Fibroblast of lung (primary cell): ENCODE measurements at regions not wholly inside any gene's neighbourhood (a gene's known extent, or its start where the extent isn't known, plus 50 kb on each side); places are given as distances from the start of the nearest gene placed in this dataset.

Source experiments
- CTCF ChIP-seq, 2 donors: IDR thresholded peaks in 1 of 2; conservative IDR thresholded peaks in 1 of 2; 1 replicate in 1 of 2; 2 replicates in 1 of 2; pipeline ENCODE4 v1.5.1; 2011 to 2012; ENCODE audit warnings: low read length in 2 of 2, control low read depth in 1 of 2, inconsistent platforms in 1 of 2, low read depth in 1 of 2, mild to moderate bottlenecking in 1 of 2
- EZH2 ChIP-seq: IDR thresholded peaks from 2 replicates; pipeline ENCODE4 v1.5.1; 2012; ENCODE audit warnings: low read length, control low read depth, mild to moderate bottlenecking; ENCODE audit errors: missing control alignments

- TF ChIP-seq CTCF (conservative IDR thresholded peaks at IDR 0.05 in 1 of 2, IDR thresholded peaks at IDR 0.05 in 1 of 2; ENCODE audit: low read depth in 1 of 2, low read length in 2 of 2) (no peak), EZH2 (no peak)
These were observed 437.1 kb downstream of the RWDD3 start for GRCh38 chr1:95671098-95671497.
